ENCODE measurements at regions not wholly inside any gene's neighbourhood (a gene's known extent, or its start where the extent isn't known, plus 50 kb on each side); places are given as distances from the start of the nearest gene placed in this dataset.

DNA sequence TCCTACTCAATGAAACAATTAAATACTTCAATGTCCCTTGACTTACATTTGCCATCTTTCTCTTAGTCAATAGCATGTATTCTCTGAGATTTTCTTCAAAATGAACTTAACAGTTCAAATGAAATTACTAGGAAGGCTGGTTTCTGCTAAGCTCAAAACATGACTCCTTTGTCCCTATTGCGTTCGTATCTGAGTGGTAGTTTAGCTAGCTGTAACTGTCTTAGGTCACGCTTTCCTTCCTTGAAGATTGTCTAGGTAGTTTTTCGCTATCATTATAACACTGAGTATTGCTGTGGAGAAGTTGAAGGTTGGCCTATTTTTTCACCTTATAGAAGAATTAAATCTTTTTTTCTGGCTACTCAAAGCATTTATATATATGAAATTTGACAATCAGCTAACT, 1535.2 kb downstream of the PLA2G4A start:
- no peaks in the 10 kb centered on the region for H3K9me3 ChIP-seq (ENCODE audit: control insufficient read depth in 4 of 4, low read length in 3 of 4)
- no peaks in the 10 kb centered on the region for H3K27me3 ChIP-seq (ENCODE audit: control insufficient read depth in 4 of 4, insufficient read depth in 4 of 4, low read length in 3 of 4)
- no peak overlapping the region for H3K9ac ChIP-seq (ENCODE audit: low read depth in 1 of 2, low read length in 2 of 2)
- no peak for DNase-seq (ENCODE audit: low spot score)
- 90% methylated on average over 4 of the region's 4 CpGs for WGBS
- TF ChIP-seq NR2F2 (IDR thresholded peaks at IDR 0.05), result no peak
- no peak for TF ChIP-seq YY1 (IDR thresholded peaks at IDR 0.05)
- TF ChIP-seq TAF1 (conservative IDR thresholded peaks at IDR 0.05), result no peak
- TF ChIP-seq JUND (IDR thresholded peaks at IDR 0.05), result no peak
- no peak for TF ChIP-seq RAD21 (IDR thresholded peaks at IDR 0.05)
- TF ChIP-seq FOXA1 (IDR thresholded peaks at IDR 0.05), result no peak
- no peak for TF ChIP-seq FOXA2 (IDR thresholded peaks at IDR 0.05)
- no peak for TF ChIP-seq MAX (IDR thresholded peaks at IDR 0.05)
- no peak for TF ChIP-seq HNF4G (IDR thresholded peaks at IDR 0.05)
- TF ChIP-seq RXRA (IDR thresholded peaks at IDR 0.05), result no peak
- no peaks in the 10 kb centered on the region for H3K4me1 ChIP-seq (ENCODE audit: control insufficient read depth in 4 of 4, insufficient read depth in 4 of 4, low read length in 3 of 4)
- no peak overlapping the region for H3K27ac ChIP-seq (ENCODE audit: low read depth in 1 of 2, low read length in 2 of 2)
- H3K4me3 ChIP-seq (ENCODE audit: low read depth in 1 of 3, low read length in 3 of 3), result no peak overlapping the region
- no peaks in the 10 kb centered on the region for H3K36me3 ChIP-seq (ENCODE audit: control insufficient read depth in 4 of 4, insufficient read depth in 3 of 4, low read depth in 1 of 4, low read length in 3 of 4)

GRCh38 chr1:188364927-188365449, 1536.2 kb downstream of the PLA2G4A start:
- Histone ChIP-seq H3K4me1 (ENCODE audit: control insufficient read depth in 4 of 4, insufficient read depth in 4 of 4, low read length in 3 of 4) (no peaks in the 10 kb centered on the region), H3K4me3 (ENCODE audit: low read depth in 1 of 3, low read length in 3 of 3) (no peak overlapping the region), H3K27me3 (ENCODE audit: control insufficient read depth in 4 of 4, insufficient read depth in 4 of 4, low read length in 3 of 4) (no peaks in the 10 kb centered on the region), H3K9me3 (ENCODE audit: control insufficient read depth in 4 of 4, low read length in 3 of 4) (no peaks in the 10 kb centered on the region), H3K27ac (ENCODE audit: low read depth in 1 of 2, low read length in 2 of 2) (no peak overlapping the region), H3K9ac (ENCODE audit: low read depth in 1 of 2, low read length in 2 of 2) (no peak overlapping the region), H3K36me3 (ENCODE audit: control insufficient read depth in 4 of 4, insufficient read depth in 3 of 4, low read depth in 1 of 4, low read length in 3 of 4) (no peaks in the 10 kb centered on the region)
- no peak for DNase-seq (ENCODE audit: low spot score)
- TF ChIP-seq FOXA2 (IDR thresholded peaks at IDR 0.05), result no peak
- TF ChIP-seq HNF4A (conservative IDR thresholded peaks at IDR 0.05), result no peak
- TF ChIP-seq EGR1 (IDR thresholded peaks at IDR 0.05; ENCODE audit: low read depth in 2 of 2), result no peak
- TF ChIP-seq, protein P1, sequence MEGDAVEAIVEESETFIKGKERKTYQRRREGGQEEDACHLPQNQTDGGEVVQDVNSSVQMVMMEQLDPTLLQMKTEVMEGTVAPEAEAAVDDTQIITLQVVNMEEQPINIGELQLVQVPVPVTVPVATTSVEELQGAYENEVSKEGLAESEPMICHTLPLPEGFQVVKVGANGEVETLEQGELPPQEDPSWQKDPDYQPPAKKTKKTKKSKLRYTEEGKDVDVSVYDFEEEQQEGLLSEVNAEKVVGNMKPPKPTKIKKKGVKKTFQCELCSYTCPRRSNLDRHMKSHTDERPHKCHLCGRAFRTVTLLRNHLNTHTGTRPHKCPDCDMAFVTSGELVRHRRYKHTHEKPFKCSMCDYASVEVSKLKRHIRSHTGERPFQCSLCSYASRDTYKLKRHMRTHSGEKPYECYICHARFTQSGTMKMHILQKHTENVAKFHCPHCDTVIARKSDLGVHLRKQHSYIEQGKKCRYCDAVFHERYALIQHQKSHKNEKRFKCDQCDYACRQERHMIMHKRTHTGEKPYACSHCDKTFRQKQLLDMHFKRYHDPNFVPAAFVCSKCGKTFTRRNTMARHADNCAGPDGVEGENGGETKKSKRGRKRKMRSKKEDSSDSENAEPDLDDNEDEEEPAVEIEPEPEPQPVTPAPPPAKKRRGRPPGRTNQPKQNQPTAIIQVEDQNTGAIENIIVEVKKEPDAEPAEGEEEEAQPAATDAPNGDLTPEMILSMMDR (IDR thresholded peaks at IDR 0.05; ENCODE audit: low read depth, low read length, missing input control), result no peak
- TF ChIP-seq RAD21 (IDR thresholded peaks at IDR 0.05), result no peak
- TF ChIP-seq GABPA (IDR thresholded peaks at IDR 0.05 in 1 of 2, conservative IDR thresholded peaks at IDR 0.05 in 1 of 2), result no peak
- TF ChIP-seq FOXA1 (IDR thresholded peaks at IDR 0.05), result no peak
- TF ChIP-seq HNF4G (IDR thresholded peaks at IDR 0.05), result no peak
- no peak for TF ChIP-seq YY1 (IDR thresholded peaks at IDR 0.05)
- no peak for TF ChIP-seq JUND (IDR thresholded peaks at IDR 0.05)
- TF ChIP-seq SP1 (IDR thresholded peaks at IDR 0.05), result no peak
- no peak for TF ChIP-seq NR2F2 (IDR thresholded peaks at IDR 0.05)
- no peak for TF ChIP-seq RXRA (IDR thresholded peaks at IDR 0.05)
- TF ChIP-seq MAX (IDR thresholded peaks at IDR 0.05), result no peak
- TF ChIP-seq, protein P2, sequence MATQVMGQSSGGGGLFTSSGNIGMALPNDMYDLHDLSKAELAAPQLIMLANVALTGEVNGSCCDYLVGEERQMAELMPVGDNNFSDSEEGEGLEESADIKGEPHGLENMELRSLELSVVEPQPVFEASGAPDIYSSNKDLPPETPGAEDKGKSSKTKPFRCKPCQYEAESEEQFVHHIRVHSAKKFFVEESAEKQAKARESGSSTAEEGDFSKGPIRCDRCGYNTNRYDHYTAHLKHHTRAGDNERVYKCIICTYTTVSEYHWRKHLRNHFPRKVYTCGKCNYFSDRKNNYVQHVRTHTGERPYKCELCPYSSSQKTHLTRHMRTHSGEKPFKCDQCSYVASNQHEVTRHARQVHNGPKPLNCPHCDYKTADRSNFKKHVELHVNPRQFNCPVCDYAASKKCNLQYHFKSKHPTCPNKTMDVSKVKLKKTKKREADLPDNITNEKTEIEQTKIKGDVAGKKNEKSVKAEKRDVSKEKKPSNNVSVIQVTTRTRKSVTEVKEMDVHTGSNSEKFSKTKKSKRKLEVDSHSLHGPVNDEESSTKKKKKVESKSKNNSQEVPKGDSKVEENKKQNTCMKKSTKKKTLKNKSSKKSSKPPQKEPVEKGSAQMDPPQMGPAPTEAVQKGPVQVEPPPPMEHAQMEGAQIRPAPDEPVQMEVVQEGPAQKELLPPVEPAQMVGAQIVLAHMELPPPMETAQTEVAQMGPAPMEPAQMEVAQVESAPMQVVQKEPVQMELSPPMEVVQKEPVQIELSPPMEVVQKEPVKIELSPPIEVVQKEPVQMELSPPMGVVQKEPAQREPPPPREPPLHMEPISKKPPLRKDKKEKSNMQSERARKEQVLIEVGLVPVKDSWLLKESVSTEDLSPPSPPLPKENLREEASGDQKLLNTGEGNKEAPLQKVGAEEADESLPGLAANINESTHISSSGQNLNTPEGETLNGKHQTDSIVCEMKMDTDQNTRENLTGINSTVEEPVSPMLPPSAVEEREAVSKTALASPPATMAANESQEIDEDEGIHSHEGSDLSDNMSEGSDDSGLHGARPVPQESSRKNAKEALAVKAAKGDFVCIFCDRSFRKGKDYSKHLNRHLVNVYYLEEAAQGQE (IDR thresholded peaks at IDR 0.05), result no peak
- no peak for TF ChIP-seq ZBTB33 (IDR thresholded peaks at IDR 0.05)
- no peak for TF ChIP-seq TAF1 (conservative IDR thresholded peaks at IDR 0.05)
- no peak for TF ChIP-seq ATF3 (IDR thresholded peaks at IDR 0.05)
- WGBS, result 69% methylated on average over 3 of the region's 3 CpGs

Data from liver (tissue), 8 donors.